HepG2 (cell line): ENCODE measurements at regions not wholly inside any gene's neighbourhood (a gene's known extent, or its start where the extent isn't known, plus 50 kb on each side); places are given as distances from the start of the nearest gene placed in this dataset.
A peak's percentile ranks its signal among the peaks of the same experiment; 100 is the strongest.

ENCODE experiments used
- ATM ChIP-seq: fragments of 450-650 bp; IDR thresholded peaks from 2 replicates; pipeline ENCODE4 v1.7.1; 2017; ENCODE audit warnings: mild to moderate bottlenecking, borderline replicate concordance
- BCL6 ChIP-seq: IDR thresholded peaks from 2 replicates; pipeline ENCODE4 v1.6.1; 2016; ENCODE audit warnings: missing genetic modification reagents, missing compliant biosample characterization
- BRD4 ChIP-seq: sonication (generic); formaldehyde crosslinking; IDR thresholded peaks from 2 replicates; pipeline ENCODE4 v1.4.0; 2020; ENCODE audit warnings: missing genetic modification reagents
- CBX5 ChIP-seq: sonication (generic); formaldehyde crosslinking; IDR thresholded peaks from 2 replicates; pipeline ENCODE4 v1.4.0; 2020; ENCODE audit warnings: missing genetic modification reagents, borderline replicate concordance
- CCDC6 ChIP-seq: sonication (generic); formaldehyde crosslinking; IDR thresholded peaks from 2 replicates; pipeline ENCODE4 v1.8.1; 2022; ENCODE audit warnings: mild to moderate bottlenecking, missing genetic modification reagents, moderate library complexity
- HNF4A ChIP-seq: sonication (generic); formaldehyde crosslinking; IDR thresholded peaks from 2 replicates; pipeline ENCODE4 v1.4.0; 2020; ENCODE audit warnings: missing genetic modification reagents
- HOXA3 ChIP-seq: sonication (generic); formaldehyde crosslinking; IDR thresholded peaks from 2 replicates; pipeline ENCODE4 v1.5.0; 2020; ENCODE audit warnings: missing genetic modification reagents
- IRF2 ChIP-seq: IDR thresholded peaks from 2 replicates; pipeline ENCODE4 v1.6.1; 2018; ENCODE audit warnings: missing genetic modification reagents, missing compliant biosample characterization
- KAT2B ChIP-seq: fragments of 150-350 bp; IDR thresholded peaks from 2 replicates; pipeline ENCODE4 v1.6.1; 2014; ENCODE audit warnings: low read depth, low read length, borderline replicate concordance
- MBNL3 ChIP-seq: fragments of 250-450 bp; sonication (Bioruptor Pico); conservative IDR thresholded peaks from 2 replicates; pipeline ENCODE4 v1.8.0; 2022; ENCODE audit warnings: mild to moderate bottlenecking, inconsistent platforms
- RAD51 ChIP-seq: fragments of 450-650 bp; IDR thresholded peaks from 2 replicates; pipeline ENCODE4 v1.6.1; 2016; ENCODE audit warnings: borderline replicate concordance
- RBFOX2 ChIP-seq: fragments of 200-400 bp; formaldehyde crosslinking; IDR thresholded peaks from 2 replicates; pipeline ENCODE4 v1.6.1; 2017; ENCODE audit warnings: low read depth, mild to moderate bottlenecking, low read length
- ZFP1 ChIP-seq: IDR thresholded peaks from 2 replicates; pipeline ENCODE4 v1.6.1; 2016
- ZFX ChIP-seq: sonication (generic); formaldehyde crosslinking; IDR thresholded peaks from 2 replicates; pipeline ENCODE4 v1.4.0; 2020; ENCODE audit warnings: mild to moderate bottlenecking, low read depth, missing genetic modification reagents, moderate library complexity
- ZNF124 ChIP-seq: sonication (generic); formaldehyde crosslinking; IDR thresholded peaks from 2 replicates; pipeline ENCODE4 v1.4.0; 2020; ENCODE audit warnings: missing genetic modification reagents
- ZNF138 ChIP-seq: sonication (generic); formaldehyde crosslinking; IDR thresholded peaks from 2 replicates; pipeline ENCODE4 v1.5.0; 2020; ENCODE audit warnings: mild to moderate bottlenecking, low read depth, missing genetic modification reagents
- ZNF253 ChIP-seq: sonication (generic); formaldehyde crosslinking; IDR thresholded peaks from 2 replicates; pipeline ENCODE4 v1.8.0; 2022; ENCODE audit warnings: mild to moderate bottlenecking, missing genetic modification reagents, borderline replicate concordance
- ZNF33B ChIP-seq: sonication (generic); formaldehyde crosslinking; IDR thresholded peaks from 2 replicates; pipeline ENCODE4 v1.5.1; 2020; ENCODE audit warnings: mild to moderate bottlenecking, missing genetic modification reagents
- ZNF484 ChIP-seq: sonication (generic); formaldehyde crosslinking; IDR thresholded peaks from 2 replicates; pipeline ENCODE4 v1.5.1; 2020; ENCODE audit warnings: mild to moderate bottlenecking, low read depth, missing genetic modification reagents, borderline replicate concordance
- ZNF543 ChIP-seq: sonication (generic); formaldehyde crosslinking; IDR thresholded peaks from 2 replicates; pipeline ENCODE4 v1.4.0; 2020; ENCODE audit warnings: mild to moderate bottlenecking, missing genetic modification reagents
- ZNF615 ChIP-seq: sonication (generic); formaldehyde crosslinking; IDR thresholded peaks from 2 replicates; pipeline ENCODE4 v1.5.0; 2020; ENCODE audit warnings: mild to moderate bottlenecking, missing genetic modification reagents, borderline replicate concordance
- ZNF652 ChIP-seq: IDR thresholded peaks from 2 replicates; pipeline ENCODE4 v1.6.1; 2016; ENCODE audit warnings: low read depth, borderline replicate concordance
- ZSCAN21 ChIP-seq: sonication (generic); formaldehyde crosslinking; IDR thresholded peaks from 2 replicates; pipeline ENCODE4 v1.8.0; 2022; ENCODE audit warnings: mild to moderate bottlenecking, missing genetic modification reagents, moderate library complexity, borderline replicate concordance
- TF ChIP-seq, protein P1 (sequence below): sonication (generic); formaldehyde crosslinking; conservative IDR thresholded peaks from 2 replicates; pipeline ENCODE4 v1.8.1; 2023; ENCODE audit warnings: missing genetic modification reagents
- TF ChIP-seq, protein P2 (sequence below): sonication (generic); formaldehyde crosslinking; IDR thresholded peaks from 2 replicates; pipeline ENCODE4 v1.4.0; 2020; ENCODE audit warnings: missing genetic modification reagents
- TF ChIP-seq, protein P3 (sequence below): IDR thresholded peaks from 2 replicates; pipeline ENCODE4 v1.6.1; 2016; ENCODE audit warnings: control low read depth

DNA sequence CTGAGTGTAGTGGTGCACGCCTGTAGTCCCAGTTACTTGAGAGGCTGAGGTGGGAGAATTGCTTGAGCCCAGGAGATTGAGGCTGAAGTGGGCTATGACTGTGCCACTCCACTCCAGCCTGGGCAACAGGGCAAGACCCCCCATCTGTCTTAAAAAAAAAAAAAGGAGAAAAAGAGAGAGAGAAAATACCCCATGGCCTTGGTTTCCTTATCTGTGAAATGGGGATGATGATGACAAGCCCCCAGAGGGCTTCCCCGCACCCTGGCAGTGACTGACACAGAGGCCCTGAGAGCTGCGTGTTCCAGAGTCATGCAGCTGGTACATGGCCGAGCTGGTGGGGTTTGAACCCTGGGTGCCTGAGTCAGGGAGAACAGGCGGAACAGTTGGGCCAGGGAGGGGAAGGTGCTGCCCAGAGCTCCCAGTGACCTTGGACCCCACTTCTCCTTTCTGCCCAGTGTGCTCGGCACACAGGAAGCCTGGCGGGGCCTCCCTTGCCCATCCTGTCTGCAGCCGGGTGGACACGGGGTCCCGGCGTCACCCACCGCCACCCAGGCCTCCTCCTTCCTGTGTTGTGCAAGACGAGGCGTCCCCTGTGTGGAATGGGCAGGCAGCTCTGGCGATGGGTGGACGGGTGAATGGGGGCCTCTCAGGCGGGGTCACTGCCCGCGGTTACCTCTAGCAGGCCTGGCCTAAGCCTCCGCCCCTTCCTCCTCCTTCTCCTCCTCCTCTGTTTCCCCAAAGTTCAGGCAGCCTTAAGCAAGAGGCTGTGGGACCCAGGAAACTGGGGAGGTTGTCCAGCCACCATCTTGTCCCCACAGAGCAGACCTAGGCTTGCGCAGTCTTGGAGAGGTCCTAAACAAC is 84.2 kb downstream of the CEBPB start (continued):
- no peak; the same call in 1 of the 2 replicates for TF ChIP-seq ZNF124 (CRISPR knock-in tag)
- TF ChIP-seq CBX5: peak; percentile 86; the same call in 1 of the 2 replicates
- TF ChIP-seq, protein P1, sequence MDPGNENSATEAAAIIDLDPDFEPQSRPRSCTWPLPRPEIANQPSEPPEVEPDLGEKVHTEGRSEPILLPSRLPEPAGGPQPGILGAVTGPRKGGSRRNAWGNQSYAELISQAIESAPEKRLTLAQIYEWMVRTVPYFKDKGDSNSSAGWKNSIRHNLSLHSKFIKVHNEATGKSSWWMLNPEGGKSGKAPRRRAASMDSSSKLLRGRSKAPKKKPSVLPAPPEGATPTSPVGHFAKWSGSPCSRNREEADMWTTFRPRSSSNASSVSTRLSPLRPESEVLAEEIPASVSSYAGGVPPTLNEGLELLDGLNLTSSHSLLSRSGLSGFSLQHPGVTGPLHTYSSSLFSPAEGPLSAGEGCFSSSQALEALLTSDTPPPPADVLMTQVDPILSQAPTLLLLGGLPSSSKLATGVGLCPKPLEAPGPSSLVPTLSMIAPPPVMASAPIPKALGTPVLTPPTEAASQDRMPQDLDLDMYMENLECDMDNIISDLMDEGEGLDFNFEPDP (CRISPR knock-in tag): no peak
- peak; percentile 71 for TF ChIP-seq RBFOX2
- TF ChIP-seq RAD51: no peak
- TF ChIP-seq ZNF543: peak; percentile 94
- TF ChIP-seq, protein P2, sequence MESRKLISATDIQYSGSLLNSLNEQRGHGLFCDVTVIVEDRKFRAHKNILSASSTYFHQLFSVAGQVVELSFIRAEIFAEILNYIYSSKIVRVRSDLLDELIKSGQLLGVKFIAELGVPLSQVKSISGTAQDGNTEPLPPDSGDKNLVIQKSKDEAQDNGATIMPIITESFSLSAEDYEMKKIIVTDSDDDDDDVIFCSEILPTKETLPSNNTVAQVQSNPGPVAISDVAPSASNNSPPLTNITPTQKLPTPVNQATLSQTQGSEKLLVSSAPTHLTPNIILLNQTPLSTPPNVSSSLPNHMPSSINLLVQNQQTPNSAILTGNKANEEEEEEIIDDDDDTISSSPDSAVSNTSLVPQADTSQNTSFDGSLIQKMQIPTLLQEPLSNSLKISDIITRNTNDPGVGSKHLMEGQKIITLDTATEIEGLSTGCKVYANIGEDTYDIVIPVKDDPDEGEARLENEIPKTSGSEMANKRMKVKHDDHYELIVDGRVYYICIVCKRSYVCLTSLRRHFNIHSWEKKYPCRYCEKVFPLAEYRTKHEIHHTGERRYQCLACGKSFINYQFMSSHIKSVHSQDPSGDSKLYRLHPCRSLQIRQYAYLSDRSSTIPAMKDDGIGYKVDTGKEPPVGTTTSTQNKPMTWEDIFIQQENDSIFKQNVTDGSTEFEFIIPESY (CRISPR knock-in tag): peak; percentile 91
- no peak for TF ChIP-seq ATM
- TF ChIP-seq ZNF484 (CRISPR knock-in tag): no peak
- peak; percentile 89 for TF ChIP-seq BCL6 (CRISPR knock-in tag)
- peak; percentile 92 for TF ChIP-seq ZFP1 (CRISPR knock-in tag)
- peak; percentile 87; the same call in 1 of the 2 replicates for TF ChIP-seq ZSCAN21
- TF ChIP-seq ZNF33B (CRISPR knock-in tag): peak; percentile 81; the same call in 1 of the 2 replicates
- TF ChIP-seq CCDC6 (CRISPR knock-in tag): peak; percentile 72; the same call in 1 of the 2 replicates
- TF ChIP-seq IRF2 (CRISPR knock-in tag): peak; percentile 87
- no peak for TF ChIP-seq KAT2B
- TF ChIP-seq BRD4 (CRISPR knock-in tag): peak; percentile 94
- no peak for TF ChIP-seq ZNF253 (CRISPR knock-in tag)
- TF ChIP-seq HOXA3: peak; percentile 97
- TF ChIP-seq ZNF615 (CRISPR knock-in tag): no peak
- TF ChIP-seq MBNL3 (CRISPR knock-in tag): 0 out of 2 replicates have a peak, but pooled peaks have one; percentile 4
- no peak for TF ChIP-seq ZNF138 (CRISPR knock-in tag)
- peak; percentile 95 for TF ChIP-seq ZFX
- peak; percentile 86 for TF ChIP-seq HNF4A
- TF ChIP-seq ZNF652: peak; percentile 46; the same call in 1 of the 2 replicates
- TF ChIP-seq, protein P3, sequence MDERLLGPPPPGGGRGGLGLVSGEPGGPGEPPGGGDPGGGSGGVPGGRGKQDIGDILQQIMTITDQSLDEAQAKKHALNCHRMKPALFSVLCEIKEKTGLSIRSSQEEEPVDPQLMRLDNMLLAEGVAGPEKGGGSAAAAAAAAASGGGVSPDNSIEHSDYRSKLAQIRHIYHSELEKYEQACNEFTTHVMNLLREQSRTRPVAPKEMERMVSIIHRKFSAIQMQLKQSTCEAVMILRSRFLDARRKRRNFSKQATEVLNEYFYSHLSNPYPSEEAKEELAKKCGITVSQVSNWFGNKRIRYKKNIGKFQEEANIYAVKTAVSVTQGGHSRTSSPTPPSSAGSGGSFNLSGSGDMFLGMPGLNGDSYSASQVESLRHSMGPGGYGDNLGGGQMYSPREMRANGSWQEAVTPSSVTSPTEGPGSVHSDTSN (CRISPR knock-in tag): 0 out of 2 replicates have a peak, but pooled peaks have one; percentile 4
